Liver (tissue), 3 donors: ENCODE measurements at regions not wholly inside any gene's neighbourhood (a gene's known extent, or its start where the extent isn't known, plus 50 kb on each side); places are given as distances from the start of the nearest gene placed in this dataset.
"Not testable (repeated sequence)": the region's sequence is repeated elsewhere in the genome, so short reads cannot be mapped to it uniquely, and the experiment has no call there.

Experiments
- GABPA ChIP-seq, 2 donors: IDR thresholded peaks in 1 of 2; conservative IDR thresholded peaks in 1 of 2; 2 replicates each; pipeline ENCODE4 v1.6.1; 2016; ENCODE audit warnings: antibody characterized with exemption in 2 of 2, mild to moderate bottlenecking in 1 of 2, moderate library complexity in 1 of 2
- TAF1 ChIP-seq: conservative IDR thresholded peaks from 2 replicates; pipeline ENCODE4 v1.6.1; 2016; ENCODE audit warnings: antibody characterized with exemption, mild to moderate bottlenecking
- TF ChIP-seq, protein P1 (sequence below): fragments of 150-350 bp; IDR thresholded peaks from 2 replicates; pipeline ENCODE4 v1.5.1; 2017; ENCODE audit warnings: improper control_type of control experiment, low read depth, low read length; ENCODE audit not compliant: missing input control
- TF ChIP-seq, protein P2 (sequence below): IDR thresholded peaks from 2 replicates; pipeline ENCODE4 v1.6.1; 2016; ENCODE audit warnings: antibody characterized with exemption
- donor health status: healthy.
- donor health status: healthy.

DNA sequence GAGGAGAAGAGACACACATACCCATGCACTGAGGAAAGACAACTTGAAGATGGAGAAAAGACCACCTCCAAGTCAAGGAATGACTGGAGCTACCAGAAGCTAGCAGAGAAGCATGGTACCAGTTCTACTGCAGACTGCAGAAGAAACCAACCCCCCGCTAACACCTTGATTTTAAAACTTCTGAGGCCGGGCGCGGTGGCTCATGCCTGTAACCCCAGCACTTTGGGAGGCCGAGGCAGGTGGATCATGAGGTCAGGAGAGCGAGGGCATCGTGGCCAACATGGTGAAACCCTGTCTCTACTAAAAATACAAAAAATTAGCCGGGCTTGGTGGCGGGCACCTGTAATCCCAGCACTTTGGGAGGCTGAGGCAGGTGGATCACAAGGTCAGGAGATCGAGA, 240.0 kb downstream of the ASMT start:
- TF ChIP-seq, protein P1, sequence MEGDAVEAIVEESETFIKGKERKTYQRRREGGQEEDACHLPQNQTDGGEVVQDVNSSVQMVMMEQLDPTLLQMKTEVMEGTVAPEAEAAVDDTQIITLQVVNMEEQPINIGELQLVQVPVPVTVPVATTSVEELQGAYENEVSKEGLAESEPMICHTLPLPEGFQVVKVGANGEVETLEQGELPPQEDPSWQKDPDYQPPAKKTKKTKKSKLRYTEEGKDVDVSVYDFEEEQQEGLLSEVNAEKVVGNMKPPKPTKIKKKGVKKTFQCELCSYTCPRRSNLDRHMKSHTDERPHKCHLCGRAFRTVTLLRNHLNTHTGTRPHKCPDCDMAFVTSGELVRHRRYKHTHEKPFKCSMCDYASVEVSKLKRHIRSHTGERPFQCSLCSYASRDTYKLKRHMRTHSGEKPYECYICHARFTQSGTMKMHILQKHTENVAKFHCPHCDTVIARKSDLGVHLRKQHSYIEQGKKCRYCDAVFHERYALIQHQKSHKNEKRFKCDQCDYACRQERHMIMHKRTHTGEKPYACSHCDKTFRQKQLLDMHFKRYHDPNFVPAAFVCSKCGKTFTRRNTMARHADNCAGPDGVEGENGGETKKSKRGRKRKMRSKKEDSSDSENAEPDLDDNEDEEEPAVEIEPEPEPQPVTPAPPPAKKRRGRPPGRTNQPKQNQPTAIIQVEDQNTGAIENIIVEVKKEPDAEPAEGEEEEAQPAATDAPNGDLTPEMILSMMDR: not testable (repeated sequence)
- TF ChIP-seq TAF1; GABPA (IDR thresholded peaks at IDR 0.05 in 1 of 2, conservative IDR thresholded peaks at IDR 0.05 in 1 of 2): not testable (repeated sequence)
- TF ChIP-seq, protein P2, sequence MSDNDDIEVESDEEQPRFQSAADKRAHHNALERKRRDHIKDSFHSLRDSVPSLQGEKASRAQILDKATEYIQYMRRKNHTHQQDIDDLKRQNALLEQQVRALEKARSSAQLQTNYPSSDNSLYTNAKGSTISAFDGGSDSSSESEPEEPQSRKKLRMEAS: not testable (repeated sequence)
